HG03378 (cell line): ENCODE measurements at regions not wholly inside any gene's neighbourhood (a gene's known extent, or its start where the extent isn't known, plus 50 kb on each side); places are given as distances from the start of the nearest gene placed in this dataset.

Experiments used
- ATAC-seq: cut with Tn5 transposase; IDR thresholded peaks from one replicate; pipeline ENCODE4 v1.9.1; 2021; ENCODE audit warnings: mild to moderate bottlenecking, moderate library complexity; ENCODE audit not compliant: unreplicated experiment

DNA sequence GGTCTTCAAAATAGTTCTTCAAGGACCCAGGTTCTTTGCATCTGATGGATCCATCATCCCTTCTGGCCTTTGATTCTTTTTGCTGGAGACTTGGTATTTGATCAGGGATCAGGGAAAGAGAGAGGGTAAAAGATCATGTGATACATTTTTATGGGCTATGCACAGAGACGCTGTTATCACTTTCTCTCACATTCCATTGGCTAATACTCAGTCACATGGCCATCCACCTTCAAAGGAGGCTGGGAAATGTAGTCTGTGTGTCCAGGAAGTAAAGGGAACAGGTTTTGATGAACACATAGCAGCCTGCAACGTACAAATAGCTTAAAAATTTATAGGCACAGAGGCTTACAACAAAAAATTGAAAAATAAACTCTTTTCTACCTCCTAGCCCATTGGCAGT is 629.6 kb upstream of the FANCL start:
- ATAC-seq: peak; percentile 65

- ATAC-seq: no peak
These were observed 625.8 kb upstream of the FANCL start for GRCh38 chr2:58866946-58867345.

DNA sequence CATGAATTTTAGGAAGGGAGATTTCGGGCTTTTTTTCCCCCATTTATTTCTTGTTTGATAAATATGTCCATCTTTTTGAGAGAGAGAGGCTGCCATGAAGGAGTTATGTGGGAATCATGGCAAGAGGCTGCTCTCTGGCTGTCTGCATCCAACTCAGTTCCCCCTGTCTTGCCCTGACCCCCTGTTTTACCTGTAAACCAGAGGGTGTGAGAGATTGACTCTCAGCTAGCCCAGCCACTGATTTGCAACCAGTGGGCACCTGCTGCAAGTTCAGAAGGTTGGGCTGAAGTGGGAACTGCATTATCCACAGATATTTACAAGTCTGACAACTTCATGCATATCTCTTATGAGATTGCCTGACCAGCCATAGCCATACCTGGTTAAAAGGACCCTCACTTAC is 625.4 kb upstream of the FANCL start:
- no peak for ATAC-seq

DNA sequence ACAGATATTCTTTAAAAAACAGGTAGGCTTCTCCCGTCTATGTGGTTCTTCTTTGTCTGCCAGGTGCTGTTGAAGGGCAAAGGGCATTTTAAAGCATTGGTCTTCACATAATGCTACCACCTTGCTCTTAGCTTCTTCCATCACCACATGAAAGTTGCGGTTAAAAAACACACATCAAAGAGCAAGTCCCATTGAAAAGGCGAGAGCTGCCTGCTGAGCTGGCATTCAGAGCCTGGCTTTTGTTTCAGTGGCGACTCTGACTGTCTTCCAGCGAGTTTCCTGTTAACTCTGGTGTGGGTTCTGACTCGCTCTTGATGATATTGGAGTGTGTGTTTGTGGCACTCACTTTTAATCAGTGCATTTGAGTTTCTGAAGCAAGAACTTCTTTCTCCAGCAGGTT is 624.9 kb upstream of the FANCL start:
- ATAC-seq: peak; percentile 30

DNA sequence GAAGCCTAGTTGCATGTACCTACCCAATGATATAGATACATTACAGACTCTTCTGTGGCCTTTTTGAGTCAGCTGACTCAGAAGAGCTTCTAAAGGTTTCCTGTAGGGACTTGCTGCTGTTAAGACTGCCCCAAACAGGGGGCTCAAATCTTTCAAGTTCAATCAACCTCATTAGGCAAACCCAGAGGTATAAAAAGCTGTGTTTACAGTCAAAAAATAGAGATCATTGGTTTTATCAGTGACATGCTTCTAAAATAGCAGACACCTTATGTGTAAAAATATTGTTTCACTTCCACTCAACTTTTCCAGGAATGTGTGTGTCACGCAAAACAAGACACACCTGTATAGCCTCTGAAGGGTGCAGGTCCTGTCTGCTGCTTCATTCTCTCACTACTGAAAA is 624.3 kb upstream of the FANCL start:
- peak; percentile 57 for ATAC-seq

GRCh38 chr2:58862244-58862643 is 621.1 kb upstream of the FANCL start:
- ATAC-seq: peak; percentile 65

- no peak for ATAC-seq
These were observed 619.5 kb upstream of the FANCL start for GRCh38 chr2:58860586-58860985.

- no peak for ATAC-seq
These were observed 615.0 kb upstream of the FANCL start for GRCh38 chr2:58856100-58856499.

GRCh38 chr2:58853420-58853819 is 612.3 kb upstream of the FANCL start:
- ATAC-seq: no peak

- ATAC-seq: no peak
These were observed 611.8 kb upstream of the FANCL start for GRCh38 chr2:58852905-58853304.

- ATAC-seq: no peak
These were observed 611.1 kb upstream of the FANCL start for GRCh38 chr2:58852243-58852642.

DNA sequence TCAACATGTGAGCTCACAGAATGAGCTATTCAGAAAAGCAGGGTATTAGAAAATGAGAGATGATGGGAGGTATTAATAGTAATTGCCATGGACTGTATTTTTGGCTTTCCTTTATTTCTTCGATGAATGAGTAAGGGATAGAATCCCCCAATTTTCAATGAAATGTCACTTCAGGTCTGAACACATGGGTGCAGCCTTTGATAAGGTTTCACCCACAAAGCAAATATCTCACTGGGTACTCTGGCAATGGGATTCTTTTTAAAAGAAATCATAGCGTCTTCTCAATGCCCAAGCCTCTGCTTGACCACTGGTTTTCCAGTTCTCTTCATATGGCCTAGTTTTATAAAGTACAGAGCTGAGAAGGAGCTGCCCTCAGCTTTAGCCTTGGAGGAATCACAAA is 610.5 kb upstream of the FANCL start:
- ATAC-seq: no peak

- ATAC-seq: no peak
These were observed 603.9 kb upstream of the FANCL start for GRCh38 chr2:58845011-58845410.

- no peak for ATAC-seq
These were observed 601.5 kb upstream of the FANCL start for GRCh38 chr2:58842501-58843155.

DNA sequence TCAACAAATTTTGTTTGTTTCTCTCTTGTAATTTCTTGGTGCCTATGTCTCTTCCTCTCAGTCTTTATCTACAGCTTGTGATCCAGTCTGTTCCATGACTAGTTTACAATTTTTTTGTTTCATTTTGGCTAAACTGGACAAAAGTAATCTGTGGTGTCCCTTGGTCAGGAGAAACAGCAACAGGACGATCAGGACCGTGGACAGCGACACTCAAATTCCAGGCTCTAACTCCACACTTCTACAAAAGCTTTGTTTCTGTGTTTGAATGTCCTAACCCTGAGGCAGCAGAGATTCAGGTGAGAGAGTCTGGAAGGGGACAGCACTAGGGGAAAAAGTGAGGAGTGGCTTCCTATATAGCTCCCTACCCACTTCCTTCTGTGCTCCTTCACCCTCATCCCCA is 593.3 kb upstream of the FANCL start:
- no peak for ATAC-seq

DNA sequence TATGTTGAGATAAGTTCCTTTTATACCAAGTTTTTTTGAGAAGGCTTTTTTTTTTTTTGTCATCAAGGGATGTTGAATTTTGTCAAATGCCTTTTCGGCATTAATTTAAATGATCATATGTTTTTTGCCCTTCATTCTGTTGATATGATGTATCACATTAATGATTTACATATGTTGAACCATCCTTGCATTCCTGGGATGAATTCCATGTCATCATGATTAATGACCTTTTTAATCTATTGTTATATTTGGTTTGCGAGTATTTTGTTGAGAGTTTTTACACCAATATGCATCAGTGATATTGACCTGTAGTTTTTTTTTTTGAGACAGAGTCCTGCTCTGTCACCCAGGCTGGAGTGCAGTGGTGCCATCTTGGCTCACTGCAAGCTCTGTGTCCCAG is 585.7 kb upstream of the FANCL start:
- ATAC-seq: no peak

DNA sequence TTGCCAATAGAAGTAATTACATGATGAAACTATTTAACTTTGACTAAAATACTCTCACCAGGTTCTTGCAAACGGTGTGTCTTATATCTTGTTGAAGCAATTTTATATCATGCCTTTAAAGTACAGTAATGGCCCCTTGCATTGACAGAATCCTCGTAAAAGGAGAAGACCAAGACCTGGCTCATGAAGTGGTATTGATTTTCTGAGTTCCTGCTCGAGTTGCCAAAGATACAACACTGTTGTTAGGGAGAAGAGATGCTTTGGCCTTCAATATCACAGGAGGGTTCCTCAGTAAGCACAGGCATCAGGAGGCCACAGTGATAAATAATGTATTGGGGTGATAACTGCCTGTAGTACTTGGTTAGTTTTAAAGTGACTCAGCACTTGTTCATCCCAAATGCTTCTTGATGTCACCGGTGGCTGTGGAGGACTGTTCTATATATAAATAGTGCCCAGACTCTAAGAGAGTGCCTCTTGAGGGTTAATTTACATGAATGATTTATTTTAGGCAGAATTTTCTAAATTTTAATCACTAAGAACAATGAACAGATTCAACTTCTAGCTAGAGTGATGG is 571.7 kb upstream of the FANCL start:
- no peak for ATAC-seq

- ATAC-seq: no peak
These were observed 564.0 kb upstream of the FANCL start for GRCh38 chr2:58805126-58805525.

DNA sequence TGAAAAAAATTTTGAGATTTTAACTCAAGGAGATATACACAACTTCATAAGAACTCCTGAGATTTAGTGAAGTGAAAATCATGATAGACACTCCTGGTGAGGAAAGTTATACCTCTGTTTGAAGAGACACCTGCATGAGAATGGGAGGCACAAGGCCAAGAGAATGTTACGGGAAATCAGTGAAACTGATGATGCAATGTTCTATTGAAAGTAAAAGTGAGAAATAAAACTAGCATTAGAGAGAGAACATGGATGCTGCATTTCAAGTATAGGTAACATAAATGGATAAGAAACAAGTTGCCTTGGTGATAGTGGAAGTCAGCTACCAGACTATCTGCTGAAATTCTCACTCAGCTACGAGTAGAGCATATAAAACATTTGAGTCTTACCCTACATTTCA is 562.1 kb upstream of the FANCL start:
- ATAC-seq: no peak

DNA sequence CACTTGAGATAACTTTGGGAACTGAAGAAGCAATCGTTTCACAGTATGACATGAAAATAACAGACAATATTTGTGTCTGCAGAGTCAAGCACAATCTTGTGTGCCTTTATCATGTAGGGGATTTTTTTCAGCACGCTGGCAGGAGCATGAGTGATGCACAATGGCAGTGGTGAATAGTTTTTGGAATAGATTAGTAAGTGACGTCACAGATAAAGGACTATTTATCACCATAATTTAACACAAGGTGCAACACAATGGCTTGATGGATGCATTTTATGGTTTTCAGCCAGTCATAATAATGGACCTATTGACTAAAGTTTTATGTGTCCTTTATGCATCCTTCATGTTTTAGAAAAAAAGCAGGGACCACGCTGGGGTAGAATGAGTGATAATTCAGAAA is 559.8 kb upstream of the FANCL start:
- ATAC-seq: no peak

DNA sequence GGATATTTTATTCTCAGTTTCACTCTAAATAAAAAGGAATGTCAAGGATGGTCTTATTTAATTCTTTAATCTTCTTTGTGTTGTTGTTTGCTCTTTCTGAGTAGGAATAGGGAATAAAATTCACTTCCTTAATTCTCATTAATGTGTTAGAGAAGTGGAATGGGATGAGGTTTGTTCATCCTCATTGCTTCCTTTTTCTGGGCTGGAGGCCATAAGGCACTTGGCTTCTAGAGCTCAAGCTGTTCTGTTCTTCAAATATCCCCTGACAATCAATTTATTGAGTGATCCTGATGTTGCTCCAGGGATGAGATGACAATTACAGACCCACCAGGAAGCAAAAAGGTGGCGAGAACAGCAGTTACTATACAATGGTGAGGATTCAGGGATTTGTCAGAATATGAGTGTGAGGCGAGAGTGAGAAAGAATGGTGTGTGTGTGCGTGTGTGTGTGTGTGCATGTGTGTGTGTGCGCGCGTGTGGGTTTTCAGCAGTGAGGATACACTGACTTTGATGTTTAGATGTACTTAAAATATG is 557.6 kb upstream of the FANCL start:
- ATAC-seq: no peak

DNA sequence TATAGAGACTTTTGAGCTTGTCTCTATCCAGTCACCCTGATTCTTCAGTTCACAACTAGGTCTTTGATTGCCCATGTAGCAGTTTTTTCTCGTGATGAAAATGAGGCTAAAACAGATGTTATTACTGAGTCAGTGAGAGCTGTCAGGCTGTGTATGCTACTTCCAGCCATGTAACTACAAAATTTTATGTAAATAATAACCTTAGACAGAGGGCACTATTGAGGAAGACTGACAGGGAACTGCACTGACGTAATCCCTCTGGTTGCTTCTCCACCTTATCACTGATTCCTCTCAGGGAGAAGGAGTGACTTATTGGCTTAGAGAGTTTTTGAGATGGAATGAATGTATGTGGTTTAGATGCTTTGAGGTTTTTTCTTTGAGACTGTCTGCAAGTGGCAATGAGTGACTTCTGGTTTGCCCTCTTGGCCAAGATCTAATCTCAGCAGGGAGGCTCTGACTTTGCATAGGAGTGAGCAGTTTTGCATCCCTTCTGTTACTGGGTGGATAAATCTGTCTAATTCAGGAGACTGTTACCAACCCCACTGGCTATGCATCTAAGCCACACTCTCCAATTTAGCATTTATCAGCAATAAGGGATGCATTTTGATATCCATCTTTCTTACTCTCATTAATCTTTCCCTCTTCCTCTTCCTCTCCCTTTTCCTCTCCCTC is 555.2 kb upstream of the FANCL start:
- ATAC-seq: no peak
